ENCODE measurements at regions not wholly inside any gene's neighbourhood (a gene's known extent, or its start where the extent isn't known, plus 50 kb on each side); places are given as distances from the start of the nearest gene placed in this dataset.

- no peak for TF ChIP-seq POLR2A (IDR thresholded peaks at IDR 0.05; ENCODE audit: low read depth, low read length)
- no peak for TF ChIP-seq POLR2AphosphoS5 (IDR thresholded peaks at IDR 0.05; ENCODE audit: low read depth, low read length)
Observed at GRCh38 chr21:15651172-15651571, 78.6 kb upstream of the USP25 start.

Measured in GM12892 (cell line).